Fibroblast of pulmonary artery (primary cell): ENCODE measurements at regions not wholly inside any gene's neighbourhood (a gene's known extent, or its start where the extent isn't known, plus 50 kb on each side); places are given as distances from the start of the nearest gene placed in this dataset.
A peak's percentile ranks its signal among the peaks of the same experiment; 100 is the strongest.

ENCODE experiments used
- DNase-seq: peaks from one replicate; pipeline ENCODE4 v3.0.0-alpha.2; 2010; ENCODE audit warnings: low read depth
- H3K4me3 ChIP-seq: replicated peaks from 2 replicates; pipeline ENCODE4 v1.5.1; 2011; ENCODE audit warnings: low read depth, mild to moderate bottlenecking, control low read depth, low read length, moderate library complexity
- CTCF ChIP-seq: IDR thresholded peaks from 2 replicates; pipeline ENCODE4 v1.5.1; 2011; ENCODE audit warnings: mild to moderate bottlenecking, control low read depth, low read length, inconsistent platforms; ENCODE audit errors: missing control alignments

GRCh38 chr7:113204415-113204814 is 86.1 kb upstream of the SMIM30 start:
- DNase-seq: no peak
- no peak for TF ChIP-seq CTCF
- no peak overlapping the region for H3K4me3 ChIP-seq

GRCh38 chr7:113202284-113202683 is 83.9 kb upstream of the SMIM30 start:
- no peak overlapping the region for H3K4me3 ChIP-seq
- DNase-seq: no peak
- no peak for TF ChIP-seq CTCF

GRCh38 chr7:113200281-113200680 is 81.9 kb upstream of the SMIM30 start:
- no peak overlapping the region for H3K4me3 ChIP-seq
- DNase-seq: peak; percentile 20
- TF ChIP-seq CTCF: no peak

- TF ChIP-seq CTCF: no peak
- H3K4me3 ChIP-seq: no peak overlapping the region
- peak; percentile 56 for DNase-seq
Observed at GRCh38 chr7:113199841-113200240, 81.5 kb upstream of the SMIM30 start.

GRCh38 chr7:113199136-113199535 is 80.8 kb upstream of the SMIM30 start:
- H3K4me3 ChIP-seq: no peak overlapping the region
- no peak for DNase-seq
- no peak for TF ChIP-seq CTCF

- TF ChIP-seq CTCF: no peak
- peak; percentile 14 for DNase-seq
- H3K4me3 ChIP-seq: no peak overlapping the region
Observed at GRCh38 chr7:113198226-113198625, 79.9 kb upstream of the SMIM30 start.

GRCh38 chr7:113197274-113197673 is 78.9 kb upstream of the SMIM30 start:
- no peak overlapping the region for H3K4me3 ChIP-seq
- TF ChIP-seq CTCF: no peak

More at GRCh38 chr7:113197274-113197673, 78.9 kb upstream of the SMIM30 start:
- DNase-seq: peak; percentile 65
